Prostate gland (tissue), 2 donors: ENCODE measurements at regions not wholly inside any gene's neighbourhood (a gene's known extent, or its start where the extent isn't known, plus 50 kb on each side); places are given as distances from the start of the nearest gene placed in this dataset.

Source experiments
- DNase-seq: peaks from one replicate; pipeline ENCODE4 v3.0.0-alpha.2; 2019; ENCODE audit warnings: low spot score
- H3K27ac ChIP-seq, 2 donors: fragments of 200-600 bp; sonication (generic); 2 replicates each; pipeline ENCODE4 v1.5.1; 2017 to 2019
- H3K27me3 ChIP-seq: fragments of 200-600 bp; sonication (generic); replicated peaks from 2 replicates; pipeline ENCODE4 v1.5.1; 2019; ENCODE audit not compliant: insufficient read depth
- H3K36me3 ChIP-seq, 2 donors: fragments of 200-600 bp; sonication (generic); 1 replicate in 1 of 2; 2 replicates in 1 of 2; pipeline versions ENCODE4 v1.5.1 to v1.8.1; 2017 to 2019
- H3K4me1 ChIP-seq: fragments of 200-600 bp; sonication (generic); replicated peaks from 2 replicates; pipeline ENCODE4 v1.5.1; 2019
- H3K4me3 ChIP-seq, 2 donors: fragments of 200-600 bp; sonication (generic); 2 replicates each; pipeline ENCODE4 v1.5.1; 2017 to 2019
- H3K9me3 ChIP-seq: fragments of 200-600 bp; sonication (generic); 2 replicates; pipeline ENCODE4 v1.5.1; 2017
- CTCF ChIP-seq, 4 experiments: fragments of 200-600 bp in 2 of 4; fragments of 450-650 bp in 2 of 4; sonication (generic) in 2 of 4; IDR thresholded peaks; 1 replicate in 3 of 4; 2 replicates in 1 of 4; pipeline ENCODE4 v1.5.1; 2016 to 2019; ENCODE audit warnings: antibody characterized with exemption in 4 of 4, mild to moderate bottlenecking in 2 of 4, moderate library complexity in 2 of 4
- POLR2A ChIP-seq: fragments of 450-650 bp; IDR thresholded peaks from one replicate; pipeline ENCODE4 v1.6.1; 2016; ENCODE audit warnings: antibody characterized with exemption, mild to moderate bottlenecking
- POLR2AphosphoS5 ChIP-seq: sonication (generic); formaldehyde crosslinking; IDR thresholded peaks from one replicate; pipeline ENCODE4 v1.6.1; 2017; ENCODE audit warnings: antibody characterized with exemption
- WGBS: methylation state at CpG from one replicate; pipeline ENCODE4 v1.1.5; 2018; 5-methylcytosine and 5-hydroxymethylcytosine counted together
- intact Hi-C: fragments of 100-400 bp; cut with DNase I; formaldehyde crosslinking; loops from one replicate; pipeline ENCODE4 v1.14.2; 2022

- H3K27ac ChIP-seq = no peak overlapping the region
- no peak overlapping the region for H3K4me3 ChIP-seq
- H3K4me1 ChIP-seq = no peaks in the 10 kb centered on the region
- 78% methylated on average over 8 of the region's 8 CpGs for WGBS
- H3K9me3 ChIP-seq = no peaks in the 10 kb centered on the region
- TF ChIP-seq POLR2AphosphoS5 (no peak), CTCF (IDR thresholded peaks at IDR 0.05) (no peak), POLR2A (no peak)
- H3K36me3 ChIP-seq = no peaks in the 10 kb centered on the region
- no peaks in the 10 kb centered on the region for H3K27me3 ChIP-seq
- intact Hi-C loops = no loop called here
- DNase-seq = no peak
These were observed 287.9 kb downstream of the MSX2 start for GRCh38 chr5:175012267-175012666.

- intact Hi-C loops = no loop called here
- Histone ChIP-seq H3K4me1 (no peaks in the 10 kb centered on the region), H3K27ac (no peak overlapping the region), H3K36me3 (no peaks in the 10 kb centered on the region), H3K27me3 (no peaks in the 10 kb centered on the region), H3K4me3 (no peak overlapping the region), H3K9me3 (no peaks in the 10 kb centered on the region)
- DNase-seq = no peak
- TF ChIP-seq POLR2A (no peak), CTCF (IDR thresholded peaks at IDR 0.05) (no peak), POLR2AphosphoS5 (no peak)
- WGBS = 94% methylated on average over 2 of the region's 2 CpGs
These were observed 279.1 kb downstream of the MSX2 start for GRCh38 chr5:175003531-175003930.

GRCh38 chr5:175001876-175002645, 277.7 kb downstream of the MSX2 start:
- TF ChIP-seq CTCF (IDR thresholded peaks at IDR 0.05) (no peak), POLR2A (no peak), POLR2AphosphoS5 (no peak)
- Histone ChIP-seq H3K9me3 (no peaks in the 10 kb centered on the region), H3K36me3 (no peaks in the 10 kb centered on the region), H3K27ac (no peak overlapping the region), H3K4me1 (no peaks in the 10 kb centered on the region), H3K27me3 (no peaks in the 10 kb centered on the region), H3K4me3 (no peak overlapping the region)
- 53% methylated on average over 11 of the region's 11 CpGs for WGBS
- DNase-seq = no peak
- intact Hi-C loops = no loop called here

- intact Hi-C loops = no loop called here
- no peak for DNase-seq
- WGBS = 95% methylated on average over 2 of the region's 2 CpGs
- Histone ChIP-seq H3K27me3 (no peaks in the 10 kb centered on the region), H3K4me3 (no peak overlapping the region), H3K9me3 (no peaks in the 10 kb centered on the region), H3K4me1 (no peaks in the 10 kb centered on the region), H3K36me3 (no peaks in the 10 kb centered on the region), H3K27ac (no peak overlapping the region)
- TF ChIP-seq CTCF (IDR thresholded peaks at IDR 0.05) = no peak
- TF ChIP-seq POLR2A = no peak
- TF ChIP-seq POLR2AphosphoS5 = no peak
These were observed 276.9 kb downstream of the MSX2 start for GRCh38 chr5:175001311-175001710.

GRCh38 chr5:174999581-174999980, 275.2 kb downstream of the MSX2 start:
- Histone ChIP-seq H3K4me3 (no peak overlapping the region), H3K9me3 (no peaks in the 10 kb centered on the region), H3K27ac (no peak overlapping the region), H3K27me3 (no peaks in the 10 kb centered on the region), H3K4me1 (no peaks in the 10 kb centered on the region), H3K36me3 (no peaks in the 10 kb centered on the region)
- 47% methylated on average over 8 of the region's 8 CpGs for WGBS
- intact Hi-C loops = no loop called here
- TF ChIP-seq CTCF (IDR thresholded peaks at IDR 0.05) = no peak
- TF ChIP-seq POLR2AphosphoS5 = no peak
- TF ChIP-seq POLR2A = no peak
- no peak for DNase-seq
